Muscle of back (tissue), 3 donors: ENCODE measurements at regions not wholly inside any gene's neighbourhood (a gene's known extent, or its start where the extent isn't known, plus 50 kb on each side); places are given as distances from the start of the nearest gene placed in this dataset.
"Not testable (repeated sequence)": the region's sequence is repeated elsewhere in the genome, so short reads cannot be mapped to it uniquely, and the experiment has no call there.

ENCODE experiments used
- DNase-seq, 3 donors: peaks; one replicate each; pipeline versions ENCODE4 v3.0.0 to v3.0.0-alpha.2; 2013

DNA sequence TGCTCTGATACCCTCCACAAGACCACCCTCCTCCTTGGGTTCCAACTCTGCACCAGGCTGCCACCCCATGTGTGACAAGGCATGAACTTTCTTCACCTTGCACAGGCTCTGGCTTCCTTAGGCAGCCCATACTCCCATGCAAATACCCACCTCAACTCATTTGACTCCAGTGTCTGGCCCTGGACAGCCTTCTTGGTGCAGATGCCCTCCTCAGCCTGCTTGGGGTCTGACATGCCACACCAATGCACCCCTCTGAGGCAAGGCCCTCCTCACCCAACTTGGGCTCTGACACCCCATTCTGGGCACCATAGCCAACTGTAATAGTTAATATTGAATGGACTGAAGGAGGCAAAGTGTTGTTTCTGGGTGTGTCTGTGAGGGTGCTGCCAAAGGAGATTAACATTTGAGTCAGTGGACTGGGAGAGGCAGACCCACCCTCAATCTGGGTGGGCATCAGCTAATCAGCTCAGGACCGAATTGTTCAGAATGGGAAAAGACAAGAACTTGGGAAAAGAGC, 115.0 kb upstream of the EPB41L4A start:
- no peak for DNase-seq

DNA sequence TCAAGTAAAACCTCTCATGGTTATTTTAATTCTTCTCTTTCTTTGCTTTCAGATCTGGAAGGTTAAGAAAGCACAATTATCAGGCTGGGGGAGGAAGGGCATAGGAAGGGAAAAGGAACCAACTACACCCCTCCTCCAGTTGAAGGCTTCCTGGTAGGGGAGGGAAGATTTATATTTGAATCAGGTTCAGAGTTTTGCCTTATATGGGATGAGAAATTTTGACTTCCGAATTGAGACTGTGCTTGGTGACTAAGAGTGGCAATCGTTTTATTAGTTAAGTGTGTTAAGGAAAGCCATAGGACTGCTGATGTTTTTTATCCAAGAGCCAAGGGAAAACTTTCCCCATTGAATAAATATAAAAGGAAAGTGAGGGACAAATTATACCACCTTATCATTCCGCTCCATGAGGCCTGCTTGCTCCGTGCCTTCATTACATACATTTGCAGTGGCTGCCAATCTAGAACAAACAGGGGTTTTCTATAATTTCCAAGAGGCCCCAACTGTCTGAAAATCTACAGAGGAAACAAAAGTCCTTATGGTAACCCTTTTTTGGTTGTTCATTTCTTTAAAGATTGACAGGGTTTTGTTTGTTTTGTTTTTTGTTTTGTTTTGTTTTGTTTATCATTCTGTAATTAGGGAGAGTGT, 115.7 kb upstream of the EPB41L4A start:
- no peak for DNase-seq

DNA sequence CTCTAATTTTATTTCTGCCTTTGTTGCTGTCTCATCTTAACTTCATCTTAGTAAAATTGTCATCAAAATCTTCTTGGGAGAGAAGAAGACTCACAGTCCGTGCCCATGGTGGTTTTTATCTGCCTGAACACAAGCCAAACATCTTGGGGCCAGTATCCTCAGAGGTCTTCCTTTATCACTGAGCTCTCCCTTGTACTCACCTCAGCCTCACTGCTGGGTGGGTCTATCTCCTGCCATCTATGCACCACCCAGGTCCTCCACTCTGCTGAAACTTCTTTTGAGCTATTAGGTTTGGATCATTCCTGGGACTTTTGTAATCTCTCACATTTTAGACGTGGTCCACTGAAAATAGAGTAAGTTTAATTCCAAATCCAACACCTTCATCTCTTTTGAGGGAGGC, 116.3 kb upstream of the EPB41L4A start:
- no peak for DNase-seq

GRCh38 chr5:112544558-112544957, 125.5 kb upstream of the EPB41L4A start:
- not testable (repeated sequence) for DNase-seq

DNA sequence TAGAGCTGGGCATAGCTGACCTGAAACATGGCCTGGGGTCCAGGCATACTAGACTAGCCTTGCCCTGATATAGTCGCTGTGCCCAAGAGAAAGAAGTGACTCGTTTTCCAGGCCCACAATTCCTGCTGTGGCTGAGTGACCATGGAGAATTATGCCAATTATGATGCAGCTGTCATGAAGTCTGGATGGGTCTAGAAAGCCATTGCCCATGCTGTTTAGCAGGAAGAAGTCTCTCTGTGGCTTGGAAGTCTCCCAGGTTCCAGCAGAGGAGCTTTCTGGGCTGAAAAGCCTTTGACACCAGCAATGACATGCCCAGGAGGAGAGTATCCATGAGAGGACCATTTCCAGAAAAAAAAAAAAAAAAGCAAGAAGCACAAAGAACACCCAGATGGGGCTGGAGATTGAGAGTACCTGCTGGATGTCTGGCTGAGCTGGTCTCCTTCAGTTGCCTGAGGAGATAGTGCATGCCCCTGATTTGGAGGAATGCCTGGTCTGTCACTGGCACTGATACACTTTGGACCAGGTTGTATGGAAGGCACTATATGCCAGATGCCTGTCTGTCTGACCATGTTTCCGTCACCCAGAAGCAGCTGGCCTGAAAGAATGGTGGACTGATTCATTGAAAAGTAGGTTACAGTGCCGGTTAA, 128.0 kb upstream of the EPB41L4A start:
- DNase-seq = peak in 2 of 3 donors; percentile 7 to 30

DNA sequence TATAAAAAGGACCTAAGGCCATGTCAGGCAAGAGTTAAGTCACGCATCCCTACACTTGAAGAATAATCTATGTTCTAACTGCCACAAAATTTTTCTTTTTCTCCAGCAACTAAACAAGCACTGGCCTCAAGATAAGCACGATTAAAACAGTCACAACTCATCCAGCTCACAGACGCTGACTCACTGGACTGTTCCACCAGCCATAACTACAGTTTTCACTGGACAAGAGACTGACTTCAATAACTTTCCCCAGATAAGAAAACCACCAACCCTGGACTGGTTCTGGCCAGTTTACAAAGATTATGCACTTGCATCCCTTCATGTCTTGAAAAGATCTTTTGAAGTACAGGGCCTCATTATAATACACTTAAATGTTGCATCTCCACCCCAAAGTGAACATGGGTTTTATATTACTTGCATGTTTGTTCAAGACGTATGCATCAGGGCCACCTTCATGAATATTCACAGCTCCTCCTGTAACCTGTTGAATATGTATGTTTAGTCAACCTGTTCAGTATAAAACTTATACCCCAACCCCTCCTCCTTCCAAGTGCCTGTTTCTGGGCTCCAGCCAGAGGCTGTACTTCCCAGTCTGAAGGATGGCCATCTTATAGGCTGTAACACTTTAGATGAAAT, 129.3 kb upstream of the EPB41L4A start:
- no peak for DNase-seq

DNA sequence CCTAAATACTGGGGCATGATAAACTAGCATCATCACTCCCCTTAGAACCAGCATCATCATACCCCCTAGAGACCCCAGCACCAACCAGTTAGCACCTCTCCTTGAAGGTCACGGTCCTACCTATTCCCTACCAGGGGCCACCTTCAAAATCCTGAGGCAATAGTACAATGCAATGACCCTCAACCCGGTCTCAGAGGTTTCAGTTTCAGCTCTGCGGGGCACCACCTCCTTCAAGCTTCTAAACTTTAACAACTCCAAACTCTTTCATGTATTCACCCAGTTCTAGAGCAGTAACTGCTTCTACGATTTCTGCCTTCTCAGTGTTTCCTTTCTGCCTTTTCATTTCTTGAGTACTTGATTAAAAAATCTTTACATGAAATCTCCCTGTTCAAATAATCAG, 130.1 kb upstream of the EPB41L4A start:
- DNase-seq = no peak

GRCh38 chr5:112549605-112550166, 130.6 kb upstream of the EPB41L4A start:
- DNase-seq = no peak

GRCh38 chr5:112551419-112552032, 132.4 kb upstream of the EPB41L4A start:
- peak; percentile 66 to 84 (median 73) for DNase-seq

DNA sequence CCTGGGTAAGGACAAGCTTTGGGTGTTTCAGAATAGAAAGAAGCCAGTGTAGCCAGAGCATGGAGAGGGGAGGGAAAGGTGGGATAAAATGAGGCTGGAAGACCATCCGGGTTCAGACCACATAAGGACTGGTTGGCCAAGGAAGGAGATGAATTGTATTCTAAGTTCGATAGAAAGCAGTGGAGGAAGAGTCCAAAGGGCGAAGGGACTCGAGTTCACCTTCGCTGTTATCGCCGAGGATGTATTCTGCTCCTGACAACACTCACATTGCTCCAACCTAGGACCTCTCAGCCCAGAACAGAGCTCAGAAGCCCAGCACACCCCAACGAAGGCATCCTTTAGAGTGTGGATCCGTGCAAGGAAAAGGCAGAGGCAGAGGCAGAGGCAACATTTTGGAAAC, 133.1 kb upstream of the EPB41L4A start:
- no peak for DNase-seq

DNA sequence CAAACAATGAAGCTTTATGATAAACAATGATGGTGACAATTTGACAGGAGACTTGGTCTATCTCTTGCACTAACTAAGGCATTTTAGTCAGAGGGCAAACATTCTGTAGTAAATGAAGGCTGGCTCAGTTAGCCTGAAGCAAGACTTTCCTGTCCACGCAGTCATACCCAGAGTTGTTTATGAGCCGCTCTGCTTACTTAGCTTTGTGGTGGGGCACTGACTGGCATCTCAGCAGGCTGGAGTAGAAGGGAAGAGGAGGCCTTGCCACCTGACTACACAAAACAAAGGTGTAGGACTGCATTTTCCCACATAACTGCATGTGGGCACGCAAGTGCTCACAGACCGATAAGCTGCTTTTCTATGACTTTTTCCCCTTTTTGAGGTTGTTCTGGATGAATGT, 133.7 kb upstream of the EPB41L4A start:
- no peak for DNase-seq

DNA sequence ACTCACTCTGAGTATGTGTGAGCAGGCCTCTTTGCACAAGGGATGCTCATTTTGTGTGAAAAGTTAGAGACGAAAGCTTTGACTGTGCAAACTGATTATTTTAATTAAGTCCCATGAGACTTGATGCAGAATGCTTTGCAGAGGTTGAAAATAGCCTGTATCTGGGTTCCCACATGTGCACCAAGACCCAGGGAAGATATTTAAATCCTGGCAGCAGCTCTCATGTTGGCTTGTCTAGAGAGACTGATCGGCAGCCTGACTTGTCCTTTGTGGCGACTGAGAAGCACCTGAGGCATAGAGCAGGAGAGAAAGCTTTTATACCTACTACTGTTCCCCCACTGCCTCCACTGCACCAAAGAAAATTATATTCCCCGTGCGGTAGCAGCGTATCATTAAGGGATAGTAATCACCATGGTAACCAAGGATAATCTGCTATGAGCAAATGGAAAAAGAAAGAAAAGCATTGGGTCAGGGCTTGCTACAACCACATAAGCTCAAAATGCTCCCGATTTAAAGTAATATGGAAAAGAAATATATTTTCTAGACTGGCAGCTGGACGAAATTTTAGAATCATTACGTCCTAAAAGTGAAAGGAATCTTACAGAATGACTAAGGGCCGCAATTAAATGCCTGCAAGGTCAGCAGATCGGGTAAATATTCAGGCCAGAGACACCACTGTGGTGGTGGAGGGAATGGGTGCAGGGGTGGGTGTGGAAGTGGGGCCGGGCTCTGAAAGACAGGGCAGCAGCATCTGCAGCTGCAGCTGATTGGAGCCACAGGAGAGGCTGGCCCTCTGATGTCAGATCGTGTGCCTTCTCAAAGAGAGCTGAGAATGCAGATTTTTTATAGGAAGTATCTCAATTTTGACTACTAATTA, 135.3 kb upstream of the EPB41L4A start:
- DNase-seq = no peak

DNA sequence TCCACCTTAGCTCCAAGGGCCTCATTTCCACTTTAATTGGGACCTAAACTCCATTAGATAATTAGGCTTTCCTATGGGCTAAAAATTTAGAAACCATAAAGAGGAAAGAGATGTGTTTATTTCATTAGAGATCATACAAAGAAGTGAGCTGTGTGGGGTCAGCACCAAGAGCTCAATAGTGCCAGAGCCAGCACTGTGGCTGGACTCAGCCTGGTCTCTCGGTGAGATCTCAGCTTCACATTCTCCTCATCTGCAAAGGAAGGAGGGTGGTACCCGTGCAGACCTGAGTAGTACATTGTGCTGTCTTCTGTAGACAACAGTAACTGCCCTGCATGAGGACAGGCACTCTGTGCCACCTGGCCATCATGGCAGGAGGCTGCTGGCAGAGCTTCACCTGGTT, 136.1 kb upstream of the EPB41L4A start:
- no peak for DNase-seq

GRCh38 chr5:112555691-112556090, 136.6 kb upstream of the EPB41L4A start:
- no peak for DNase-seq

DNA sequence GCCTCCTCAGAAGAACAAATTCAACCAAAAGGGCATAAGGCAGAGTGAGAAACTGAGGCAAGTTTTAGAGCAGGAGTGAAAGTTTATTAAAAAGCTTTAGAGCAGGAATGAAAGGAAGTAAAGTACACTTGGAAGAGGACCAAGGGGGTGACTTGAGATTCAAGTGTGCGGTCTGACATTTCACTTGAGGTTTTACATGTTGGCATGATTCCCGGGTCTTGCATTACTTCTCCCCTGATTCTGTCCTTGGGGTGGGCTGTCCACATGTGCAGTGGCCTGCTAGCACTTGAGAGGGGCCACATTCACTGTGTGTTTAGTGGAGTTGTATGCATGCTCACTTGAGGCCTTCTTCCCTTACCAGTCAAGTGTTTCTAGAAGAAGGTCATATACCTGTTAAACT, 140.4 kb upstream of the EPB41L4A start:
- DNase-seq = not testable (repeated sequence)

DNA sequence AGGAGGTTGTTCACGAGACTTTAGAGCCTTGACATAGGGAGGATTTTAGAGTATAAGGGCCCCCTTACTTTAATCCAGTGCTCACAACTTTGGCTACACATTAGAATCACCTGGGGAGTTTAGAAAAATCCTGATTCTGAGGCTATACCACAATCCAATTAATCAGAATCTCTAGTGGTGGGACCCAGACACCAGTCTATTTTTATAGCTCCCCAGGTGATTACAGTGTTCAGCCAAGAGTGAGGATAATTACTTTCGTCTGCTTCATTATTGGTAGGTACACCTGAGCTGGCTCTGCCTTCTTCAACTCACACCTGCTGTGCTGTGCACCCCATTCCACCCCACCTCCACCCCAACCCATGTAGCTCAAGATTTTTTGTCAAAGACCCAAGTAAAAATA, 141.3 kb upstream of the EPB41L4A start:
- DNase-seq = no peak

- no peak for DNase-seq
Measured at GRCh38 chr5:112563169-112563826, 144.2 kb upstream of the EPB41L4A start.

- DNase-seq = no peak
Measured at GRCh38 chr5:112566251-112566650, 147.2 kb upstream of the EPB41L4A start.

DNA sequence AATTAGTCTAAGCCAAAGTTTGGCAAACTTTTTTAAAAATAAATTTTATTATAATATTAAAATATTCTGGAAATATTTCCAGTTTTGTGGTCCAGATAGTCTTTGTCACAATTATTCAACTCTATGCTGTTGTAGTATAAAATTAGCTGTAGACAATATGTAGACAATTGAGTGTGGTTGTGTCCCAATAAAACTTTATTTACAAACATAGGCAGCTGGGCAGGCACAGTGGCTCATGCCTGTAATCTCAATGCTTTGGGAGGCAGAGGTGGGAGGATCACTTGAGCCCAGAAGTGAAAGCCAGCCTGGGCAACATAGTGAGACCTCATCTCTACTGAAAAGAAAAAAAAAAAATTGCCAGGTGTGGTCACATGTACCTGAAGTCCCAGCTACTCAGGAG, 150.5 kb upstream of the EPB41L4A start:
- DNase-seq = no peak

GRCh38 chr5:112570708-112571444, 151.8 kb upstream of the EPB41L4A start:
- DNase-seq = no peak
